ENCODE measurements at regions not wholly inside any gene's neighbourhood (a gene's known extent, or its start where the extent isn't known, plus 50 kb on each side); places are given as distances from the start of the nearest gene placed in this dataset.

- ChIA-PET POLR2A (interaction anchor here (0.7 kb wide), 1 partner anchor 25 kb away, joined by 4 read pairs; no protein-coding TSS in a partner anchor), CTCF (no interaction called here)
- no peaks in the 10 kb centered on the region for H3K27me3 ChIP-seq (ENCODE audit: control insufficient read depth, insufficient read depth, low read length)
- TF ChIP-seq CTCF (IDR thresholded peaks at IDR 0.05; ENCODE audit: low read depth, low read length): no peak
- H3K4me3 ChIP-seq (ENCODE audit: low read depth, low read length): no peak overlapping the region
- H3K9me3 ChIP-seq (ENCODE audit: control insufficient read depth, insufficient read depth, low read length): no peaks in the 10 kb centered on the region
- no peak for DNase-seq (ENCODE audit: low read depth, low spot score)
- no peak overlapping the region for H3K27ac ChIP-seq (ENCODE audit: low read depth, low read length)
Measured at GRCh38 chr17:31715446-31715845, 143.6 kb downstream of the COPRS start.

- Histone ChIP-seq H3K27ac (ENCODE audit: low read depth, low read length) (no peak overlapping the region), H3K9me3 (ENCODE audit: control insufficient read depth, insufficient read depth, low read length) (peaks cover 2% of the 10 kb centered on the region), H3K4me3 (ENCODE audit: low read depth, low read length) (no peak overlapping the region), H3K27me3 (ENCODE audit: control insufficient read depth, insufficient read depth, low read length) (no peaks in the 10 kb centered on the region)
- no peak for DNase-seq (ENCODE audit: low read depth, low spot score)
- ChIA-PET POLR2A (no interaction called here), CTCF (no interaction called here)
- no peak for TF ChIP-seq CTCF (IDR thresholded peaks at IDR 0.05; ENCODE audit: low read depth, low read length)
Measured at GRCh38 chr17:31704483-31704882, 154.6 kb downstream of the COPRS start.

GRCh38 chr17:31702041-31702440, 157.0 kb downstream of the COPRS start:
- H3K9me3 ChIP-seq (ENCODE audit: control insufficient read depth, insufficient read depth, low read length): peaks cover 6% of the 10 kb centered on the region
- H3K27ac ChIP-seq (ENCODE audit: low read depth, low read length): no peak overlapping the region
- no peak for DNase-seq (ENCODE audit: low read depth, low spot score)
- POLR2A ChIA-PET: no interaction called here
- no peak for TF ChIP-seq CTCF (IDR thresholded peaks at IDR 0.05; ENCODE audit: low read depth, low read length)
- H3K27me3 ChIP-seq (ENCODE audit: control insufficient read depth, insufficient read depth, low read length): no peaks in the 10 kb centered on the region
- no peak overlapping the region for H3K4me3 ChIP-seq (ENCODE audit: low read depth, low read length)
- CTCF ChIA-PET: no interaction called here

- Histone ChIP-seq H3K9me3 (ENCODE audit: control insufficient read depth, insufficient read depth, low read length) (peaks cover 6% of the 10 kb centered on the region; the same call in 1 of the 2 replicates), H3K4me3 (ENCODE audit: low read depth, low read length) (no peak overlapping the region), H3K27ac (ENCODE audit: low read depth, low read length) (no peak overlapping the region), H3K27me3 (ENCODE audit: control insufficient read depth, insufficient read depth, low read length) (no peaks in the 10 kb centered on the region)
- CTCF ChIA-PET: interaction anchor here (1.0 kb wide), 1 partner anchor 143 kb away, joined by 3 read pairs; no protein-coding TSS in a partner anchor
- no peak for TF ChIP-seq CTCF (IDR thresholded peaks at IDR 0.05; ENCODE audit: low read depth, low read length)
- DNase-seq (ENCODE audit: low read depth, low spot score): no peak
- POLR2A ChIA-PET: no interaction called here
Measured at GRCh38 chr17:31700973-31701372, 158.1 kb downstream of the COPRS start.

GRCh38 chr17:31699886-31700285, 159.2 kb downstream of the COPRS start:
- no peak overlapping the region for H3K27ac ChIP-seq (ENCODE audit: low read depth, low read length)
- POLR2A ChIA-PET: no interaction called here
- no peak overlapping the region for H3K4me3 ChIP-seq (ENCODE audit: low read depth, low read length)
- peaks cover 6% of the 10 kb centered on the region; the same call in 1 of the 2 replicates for H3K9me3 ChIP-seq (ENCODE audit: control insufficient read depth, insufficient read depth, low read length)
- TF ChIP-seq CTCF (IDR thresholded peaks at IDR 0.05; ENCODE audit: low read depth, low read length): no peak
- H3K27me3 ChIP-seq (ENCODE audit: control insufficient read depth, insufficient read depth, low read length): no peaks in the 10 kb centered on the region
- CTCF ChIA-PET: no interaction called here
- no peak for DNase-seq (ENCODE audit: low read depth, low spot score)

Data from AG04450 (cell line).